MCF 10A (cell line): ENCODE measurements at regions not wholly inside any gene's neighbourhood (a gene's known extent, or its start where the extent isn't known, plus 50 kb on each side); places are given as distances from the start of the nearest gene placed in this dataset.

Experiments
- BruUV-seq: library from RNA; stranded (reverse); fragments of 400-500 nt; replicated peaks from 2 replicates; lab custom pipeline; 2021; lab: Mats Ljungman, UMichigan
- CTCF ChIA-PET: fragments of 300-600 bp; sonication (Branson Sonifier 250); formaldehyde crosslinking; extraction: SDS; loops from one replicate; lab custom pipeline; 2021; ENCODE audit warnings: antibody characterized with exemption, inconsistent platforms; lab: Yijun Ruan, JAX
- POLR2A ChIA-PET: fragments of 300-600, 350-650 bp; sonication (Branson Sonifier 250); formaldehyde crosslinking; extraction: SDS; loops from one replicate; lab custom pipeline; 2020; ENCODE audit warnings: antibody characterized with exemption, inconsistent platforms; lab: Yijun Ruan, JAX
- DNase-seq: peaks from one replicate; pipeline ENCODE4 v3.0.0-alpha.2; 2018; ENCODE audit not compliant: unreplicated experiment
- H3K27ac Mint-ChIP-seq: one replicate; pipeline ENCODE4 v1.8.0; 2022; ENCODE audit warnings: mild to moderate bottlenecking, low read depth, mixed read lengths; ENCODE audit not compliant: unreplicated experiment
- H3K27me3 Mint-ChIP-seq: one replicate; pipeline ENCODE4 v1.8.0; 2022; ENCODE audit warnings: mixed read lengths; ENCODE audit not compliant: insufficient read depth, unreplicated experiment
- H3K36me3 Mint-ChIP-seq: one replicate; pipeline ENCODE4 v1.8.0; 2022; ENCODE audit warnings: mild to moderate bottlenecking, moderate library complexity, mixed read lengths; ENCODE audit not compliant: insufficient read depth, unreplicated experiment
- H3K4me1 Mint-ChIP-seq: one replicate; pipeline ENCODE4 v1.8.0; 2022; ENCODE audit warnings: mixed read lengths; ENCODE audit not compliant: insufficient read depth, unreplicated experiment
- H3K4me3 Mint-ChIP-seq: one replicate; pipeline ENCODE4 v1.8.0; 2022; ENCODE audit warnings: mild to moderate bottlenecking, moderate library complexity, mixed read lengths; ENCODE audit not compliant: unreplicated experiment
- H3K9me3 Mint-ChIP-seq: one replicate; pipeline ENCODE4 v1.8.0; 2022; ENCODE audit warnings: mixed read lengths; ENCODE audit not compliant: unreplicated experiment
- intact Hi-C: fragments of 100-400 bp; cut with micrococcal nuclease; formaldehyde crosslinking; loops from 2 replicates; pipeline ENCODE4 v1.14.1; 2022
- TF ChIP-seq, protein P1 (sequence below): fragments of 200-600 bp; IDR thresholded peaks from one replicate; pipeline ENCODE4 v1.8.0; 2022; ENCODE audit warnings: antibody characterized with exemption, mild to moderate bottlenecking; ENCODE audit not compliant: unreplicated experiment

- no peaks in the 10 kb centered on the region for H3K36me3 Mint-ChIP-seq
- intact Hi-C loops = no loop called here
- ChIA-PET POLR2A (no interaction called here), CTCF (interaction anchor here (0.7 kb wide), 1 partner anchor 223 kb away, joined by 4 read pairs; no protein-coding TSS in a partner anchor)
- H3K9me3 Mint-ChIP-seq = no peaks in the 10 kb centered on the region
- H3K27ac Mint-ChIP-seq = no peak overlapping the region
- DNase-seq = no peak
- no peak overlapping the region for H3K4me3 Mint-ChIP-seq
- peaks cover 89% of the 10 kb centered on the region for H3K27me3 Mint-ChIP-seq
- BruUV-seq = no TSS peak
- H3K4me1 Mint-ChIP-seq = no peaks in the 10 kb centered on the region
- TF ChIP-seq, protein P1, sequence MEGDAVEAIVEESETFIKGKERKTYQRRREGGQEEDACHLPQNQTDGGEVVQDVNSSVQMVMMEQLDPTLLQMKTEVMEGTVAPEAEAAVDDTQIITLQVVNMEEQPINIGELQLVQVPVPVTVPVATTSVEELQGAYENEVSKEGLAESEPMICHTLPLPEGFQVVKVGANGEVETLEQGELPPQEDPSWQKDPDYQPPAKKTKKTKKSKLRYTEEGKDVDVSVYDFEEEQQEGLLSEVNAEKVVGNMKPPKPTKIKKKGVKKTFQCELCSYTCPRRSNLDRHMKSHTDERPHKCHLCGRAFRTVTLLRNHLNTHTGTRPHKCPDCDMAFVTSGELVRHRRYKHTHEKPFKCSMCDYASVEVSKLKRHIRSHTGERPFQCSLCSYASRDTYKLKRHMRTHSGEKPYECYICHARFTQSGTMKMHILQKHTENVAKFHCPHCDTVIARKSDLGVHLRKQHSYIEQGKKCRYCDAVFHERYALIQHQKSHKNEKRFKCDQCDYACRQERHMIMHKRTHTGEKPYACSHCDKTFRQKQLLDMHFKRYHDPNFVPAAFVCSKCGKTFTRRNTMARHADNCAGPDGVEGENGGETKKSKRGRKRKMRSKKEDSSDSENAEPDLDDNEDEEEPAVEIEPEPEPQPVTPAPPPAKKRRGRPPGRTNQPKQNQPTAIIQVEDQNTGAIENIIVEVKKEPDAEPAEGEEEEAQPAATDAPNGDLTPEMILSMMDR = no peak
Observed at GRCh38 chr17:36778448-36778847, 158.8 kb upstream of the LHX1 start.

- TF ChIP-seq, protein P1 = no peak
- no peak for DNase-seq
- POLR2A ChIA-PET = no interaction called here
- no peaks in the 10 kb centered on the region for H3K36me3 Mint-ChIP-seq
- H3K4me1 Mint-ChIP-seq = no peaks in the 10 kb centered on the region
- intact Hi-C loops = no loop called here
- no peak overlapping the region for H3K27ac Mint-ChIP-seq
- CTCF ChIA-PET = interaction anchor here (0.5 kb wide), 2 partner anchors 269 to 1857 kb away, joined by 3 to 4 read pairs; no protein-coding TSS in a partner anchor
- no peaks in the 10 kb centered on the region for H3K9me3 Mint-ChIP-seq
- H3K27me3 Mint-ChIP-seq = peaks cover 78% of the 10 kb centered on the region
- BruUV-seq = no TSS peak
- no peak overlapping the region for H3K4me3 Mint-ChIP-seq
Observed at GRCh38 chr17:36779550-36779949, 157.7 kb upstream of the LHX1 start.

- Mint-ChIP-seq H3K9me3 (no peaks in the 10 kb centered on the region), H3K27ac (no peak overlapping the region), H3K4me1 (no peaks in the 10 kb centered on the region), H3K4me3 (no peak overlapping the region), H3K27me3 (peaks cover 65% of the 10 kb centered on the region), H3K36me3 (no peaks in the 10 kb centered on the region)
- BruUV-seq = no TSS peak
- intact Hi-C loops = no loop called here
- POLR2A ChIA-PET = no interaction called here
- CTCF ChIA-PET = no interaction called here
- DNase-seq = no peak
- TF ChIP-seq, protein P1 = no peak
Observed at GRCh38 chr17:36784633-36785032, 152.6 kb upstream of the LHX1 start.

GRCh38 chr17:36786867-36787266 lies 150.4 kb upstream of the LHX1 start:
- Mint-ChIP-seq H3K4me3 (no peak overlapping the region), H3K4me1 (no peaks in the 10 kb centered on the region), H3K27me3 (peaks cover 65% of the 10 kb centered on the region), H3K36me3 (no peaks in the 10 kb centered on the region), H3K9me3 (no peaks in the 10 kb centered on the region), H3K27ac (no peak overlapping the region)
- POLR2A ChIA-PET = no interaction called here
- no peak for DNase-seq
- CTCF ChIA-PET = no interaction called here
- intact Hi-C loops = no loop called here
- BruUV-seq = no TSS peak
- TF ChIP-seq, protein P1 = no peak
